HepG2 (cell line): ENCODE measurements at regions not wholly inside any gene's neighbourhood (a gene's known extent, or its start where the extent isn't known, plus 50 kb on each side); places are given as distances from the start of the nearest gene placed in this dataset.

Experiments
- ATAC-seq: fragments of 200-7000 bp; cut with Tn5 transposase; 3 replicates; pipeline ENCODE4 v1.9.1; 2020; ENCODE audit warnings: mild to moderate bottlenecking, moderate library complexity
- BruUV-seq: library from RNA; stranded (reverse); fragments of 400-500 nt; replicated peaks from 2 replicates; lab custom pipeline; 2021; lab: Mats Ljungman, UMichigan
- CTCF ChIA-PET: fragments of 300-600 bp; formaldehyde crosslinking; extraction: SDS; loops from one replicate; lab custom pipeline; 2021; ENCODE audit warnings: low total read pairs, inconsistent platforms, low intra/inter-chr PET ratio; lab: Yijun Ruan, JAX
- POLR2A ChIA-PET: fragments of 350-600 bp; sonication (Branson Sonifier 250); formaldehyde crosslinking; loops from one replicate; lab custom pipeline; 2020; ENCODE audit warnings: antibody characterized with exemption, inconsistent platforms; lab: Yijun Ruan, JAX
- DNase-seq: peaks from one replicate; pipeline ENCODE4 v3.0.0-alpha.2; 2015; ENCODE audit warnings: low spot score
- FAIRE-seq: peaks from 3 replicates; lab custom pipeline; 2011; peaks lifted over from hg19 to GRCh38; lab: Jason Lieb, UNC
- H2AFZ ChIP-seq: one replicate; pipeline ENCODE4 v1.6.1; 2011; ENCODE audit warnings: low read length, inconsistent platforms
- H3K27ac ChIP-seq: fragments of 300-600 bp; 3 replicates; pipeline ENCODE4 v1.8.0; 2011; ENCODE audit warnings: mixed run types, mild to moderate bottlenecking, mixed read lengths, low read length, inconsistent platforms; ENCODE audit not compliant: insufficient read depth; ENCODE audit errors: extremely low read length
- H3K27me3 ChIP-seq, 2 experiments: fragments of 200-600 bp in 1 of 2; 2 replicates in 1 of 2; 3 replicates in 1 of 2; pipeline versions ENCODE4 v1.6.0 to v1.8.0; 2011; ENCODE audit warnings: low read length in 2 of 2, mild to moderate bottlenecking in 2 of 2, moderate library complexity in 2 of 2, inconsistent platforms in 1 of 2; ENCODE audit not compliant: insufficient read depth in 2 of 2, control insufficient read depth in 1 of 2
- H3K36me3 ChIP-seq, 2 experiments: fragments of 200-600 bp in 1 of 2; replicated peaks in 1 of 2; 2 replicates in 1 of 2; 3 replicates in 1 of 2; pipeline versions ENCODE4 v1.5.1 to v1.8.0; 2011; ENCODE audit warnings: low read length in 2 of 2, inconsistent platforms in 1 of 2; ENCODE audit not compliant: insufficient read depth in 2 of 2, control insufficient read depth in 1 of 2
- H3K4me1 ChIP-seq: 2 replicates; pipeline ENCODE4 v1.5.1; 2012; ENCODE audit warnings: low read length, inconsistent platforms; ENCODE audit not compliant: insufficient read depth
- H3K4me2 ChIP-seq: 2 replicates; pipeline ENCODE4 v1.6.0; 2011; ENCODE audit warnings: low read depth, low read length, inconsistent platforms
- H3K4me3 ChIP-seq, 3 experiments: fragments of 200-600 bp in 1 of 3; sonication (generic), shearing (Covaris generic) in 1 of 3; replicated peaks in 1 of 3; 2 replicates each; pipeline ENCODE4 v1.5.1; 2011 to 2016; ENCODE audit warnings: low read length in 3 of 3, inconsistent platforms in 2 of 3, low read depth in 2 of 3, mild to moderate bottlenecking in 2 of 3, control low read depth in 1 of 3, mixed read lengths in 1 of 3; ENCODE audit not compliant: insufficient read depth in 1 of 3
- H3K79me2 ChIP-seq: one replicate; pipeline ENCODE4 v1.6.1; 2011; ENCODE audit warnings: low read length, inconsistent platforms; ENCODE audit not compliant: insufficient read depth
- H3K9ac ChIP-seq: 2 replicates; pipeline ENCODE4 v1.6.0; 2011; ENCODE audit warnings: mild to moderate bottlenecking, low read depth, low read length, inconsistent platforms; ENCODE audit not compliant: insufficient read depth
- H3K9me3 ChIP-seq: 2 replicates; pipeline ENCODE4 v1.5.1; 2012; ENCODE audit warnings: mild to moderate bottlenecking, low read length
- H4K20me1 ChIP-seq: 2 replicates; pipeline ENCODE4 v1.6.0; 2011; ENCODE audit warnings: inconsistent platforms, mild to moderate bottlenecking, low read length, moderate library complexity; ENCODE audit not compliant: insufficient read depth
- BORCS8-MEF2B ChIP-seq: sonication (generic); formaldehyde crosslinking; IDR thresholded peaks from 2 replicates; pipeline ENCODE4 v1.8.0; 2022; ENCODE audit warnings: mild to moderate bottlenecking, missing genetic modification reagents
- FOXP1 ChIP-seq, 2 experiments: fragments of 450-650 bp in 1 of 2; IDR thresholded peaks; 2 replicates each; pipeline ENCODE4 v1.6.1; 2017 to 2018; ENCODE audit warnings: antibody characterized with exemption in 1 of 2
- NCOA1 ChIP-seq: sonication (generic); formaldehyde crosslinking; IDR thresholded peaks from 2 replicates; pipeline ENCODE4 v1.9.0; 2021; ENCODE audit warnings: missing genetic modification reagents
- RBM39 ChIP-seq: fragments of 200-400 bp; formaldehyde crosslinking; IDR thresholded peaks from one replicate; pipeline ENCODE4 v1.6.1; 2018; ENCODE audit warnings: antibody characterized with exemption, mild to moderate bottlenecking, low read depth, low read length; ENCODE audit not compliant: poor library complexity, severe bottlenecking
- SYNCRIP ChIP-seq: fragments of 200-400 bp; formaldehyde crosslinking; IDR thresholded peaks from 2 replicates; pipeline ENCODE4 v1.6.1; 2018; ENCODE audit warnings: mild to moderate bottlenecking, low read depth, low read length; ENCODE audit not compliant: insufficient read depth
- ZIK1 ChIP-seq: sonication (generic); formaldehyde crosslinking; IDR thresholded peaks from 2 replicates; pipeline ENCODE4 v1.5.0; 2020; ENCODE audit warnings: mild to moderate bottlenecking, low read depth, missing genetic modification reagents, borderline replicate concordance
- WGBS: methylation state at CpG from one replicate; pipeline ENCODE4 v1.1.6; 2017; ENCODE audit warnings: low lambda C conversion rate; 5-methylcytosine and 5-hydroxymethylcytosine counted together
- in situ Hi-C: cut with HindIII; loops from 2 replicates; pipeline ENCODE4 v1.10.0; 2017; ENCODE audit warnings: low pct_unique_long_range_greater_than_20kb; ENCODE audit not compliant: extremely low pct_ligation_motif_present
- intact Hi-C: fragments of 100-400 bp; cut with micrococcal nuclease; formaldehyde crosslinking; loops from one replicate; pipeline ENCODE4 v1.10.0; 2022; ENCODE audit not compliant: unreplicated experiment
- TF ChIP-seq, protein P1 (sequence below): sonication (generic); formaldehyde crosslinking; IDR thresholded peaks from 2 replicates; pipeline ENCODE4 v1.4.0; 2020; ENCODE audit warnings: mild to moderate bottlenecking, missing genetic modification reagents
- TF ChIP-seq, protein P2 (sequence below): sonication (generic); formaldehyde crosslinking; IDR thresholded peaks from 2 replicates; pipeline ENCODE4 v1.4.0; 2020; ENCODE audit warnings: missing genetic modification reagents, mild to moderate bottlenecking, borderline replicate concordance
- TF ChIP-seq, protein P3 (sequence below): sonication (generic); formaldehyde crosslinking; IDR thresholded peaks from 2 replicates; pipeline ENCODE4 v1.5.0; 2020; ENCODE audit warnings: mild to moderate bottlenecking, missing genetic modification reagents, borderline replicate concordance
- TF ChIP-seq, protein P4 (sequence below): sonication (generic); formaldehyde crosslinking; IDR thresholded peaks from 2 replicates; pipeline ENCODE4 v1.4.0; 2020; ENCODE audit warnings: missing genetic modification reagents

DNA sequence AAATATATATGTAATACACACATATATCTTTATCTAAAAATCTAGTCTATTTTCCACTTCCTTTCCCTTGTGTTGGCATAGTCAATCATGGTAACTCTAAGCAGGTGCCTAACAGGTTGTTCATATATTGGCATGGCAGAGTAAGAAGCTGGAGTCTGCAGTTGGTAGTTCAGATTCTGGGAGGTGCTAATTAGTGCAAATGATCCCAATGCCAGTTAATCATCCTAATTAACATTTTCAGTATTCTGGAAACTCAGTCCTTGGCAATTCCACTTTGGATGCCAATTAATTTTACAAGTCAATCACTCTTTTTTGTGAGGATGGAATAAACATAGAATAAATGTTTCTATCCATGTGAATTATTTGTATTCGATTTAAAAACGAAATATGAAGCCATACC, 863.7 kb upstream of the SOX9 start:
- intact Hi-C loops (no loop called here), in situ Hi-C loops (no loop called here)
- no peaks in the 10 kb centered on the region for H3K79me2 ChIP-seq
- no peak overlapping the region for H3K9ac ChIP-seq
- ChIA-PET POLR2A (no interaction called here), CTCF (no interaction called here)
- 0% methylated on average over 2 of the region's 2 CpGs for WGBS
- no peaks in the 10 kb centered on the region for H3K36me3 ChIP-seq
- H3K4me3 ChIP-seq, result no peak overlapping the region
- DNase-seq (no peak), ATAC-seq (no peak), FAIRE-seq (no peak)
- no peaks in the 10 kb centered on the region for H3K4me1 ChIP-seq
- H4K20me1 ChIP-seq, result no peaks in the 10 kb centered on the region
- no peak overlapping the region for H3K4me2 ChIP-seq
- BruUV-seq, result no TSS peak
- TF ChIP-seq FOXP1 (IDR thresholded peaks at IDR 0.05) (no peak), FOXP1 (CRISPR knock-in tag; IDR thresholded peaks at IDR 0.05) (no peak), BORCS8-MEF2B (CRISPR knock-in tag) (no peak)
- TF ChIP-seq, protein P1, sequence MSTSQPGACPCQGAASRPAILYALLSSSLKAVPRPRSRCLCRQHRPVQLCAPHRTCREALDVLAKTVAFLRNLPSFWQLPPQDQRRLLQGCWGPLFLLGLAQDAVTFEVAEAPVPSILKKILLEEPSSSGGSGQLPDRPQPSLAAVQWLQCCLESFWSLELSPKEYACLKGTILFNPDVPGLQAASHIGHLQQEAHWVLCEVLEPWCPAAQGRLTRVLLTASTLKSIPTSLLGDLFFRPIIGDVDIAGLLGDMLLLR (CRISPR knock-in tag), result no peak
- no peak overlapping the region for H3K27ac ChIP-seq
- no peak overlapping the region for H2AFZ ChIP-seq
- H3K27me3 ChIP-seq, result no peaks in the 10 kb centered on the region
- H3K9me3 ChIP-seq, result peaks cover 59% of the 10 kb centered on the region; the same call in 1 of the 2 replicates

DNA sequence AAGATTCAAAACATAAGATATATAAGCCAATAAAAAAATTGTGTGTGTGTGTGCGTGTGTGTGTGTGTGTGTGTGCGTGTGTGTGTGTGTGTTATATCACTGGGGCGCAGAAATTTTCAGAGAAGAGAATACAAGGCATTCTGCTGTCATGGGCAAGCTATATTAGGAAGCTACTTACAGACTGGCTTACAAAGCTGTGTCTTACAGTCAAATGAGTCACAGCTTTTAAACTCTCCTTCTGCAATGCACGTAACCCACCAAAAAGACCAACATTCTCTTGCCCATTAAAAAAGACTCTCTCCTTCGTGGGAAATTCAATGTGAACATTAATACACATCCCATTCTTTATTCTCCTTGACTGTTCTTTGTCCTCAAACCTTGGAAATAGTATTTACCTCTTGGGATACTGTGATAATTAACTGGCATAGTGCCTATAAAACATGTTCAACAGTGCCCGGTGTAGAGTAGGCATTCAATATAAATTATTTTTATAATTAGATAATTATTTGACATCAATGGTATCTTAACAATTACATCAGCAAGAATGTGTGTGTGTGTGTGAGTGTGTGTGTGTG, 860.4 kb upstream of the SOX9 start:
- Histone ChIP-seq H4K20me1 (no peaks in the 10 kb centered on the region), H3K4me2 (no peak overlapping the region), H3K36me3 (no peaks in the 10 kb centered on the region), H2AFZ (no peak overlapping the region), H3K4me1 (no peaks in the 10 kb centered on the region), H3K27me3 (no peaks in the 10 kb centered on the region), H3K27ac (no peak overlapping the region), H3K9me3 (peaks cover 49% of the 10 kb centered on the region; the same call in 1 of the 2 replicates), H3K79me2 (no peaks in the 10 kb centered on the region), H3K9ac (no peak overlapping the region), H3K4me3 (no peak overlapping the region)
- WGBS, result 23% methylated on average over 6 of the region's 6 CpGs
- FAIRE-seq, result no peak
- DNase-seq, result no peak
- ATAC-seq, result no peak
- intact Hi-C loops (no loop called here), in situ Hi-C loops (no loop called here)
- ChIA-PET POLR2A (no interaction called here), CTCF (no interaction called here)
- BruUV-seq, result no TSS peak
- TF ChIP-seq, protein P2, sequence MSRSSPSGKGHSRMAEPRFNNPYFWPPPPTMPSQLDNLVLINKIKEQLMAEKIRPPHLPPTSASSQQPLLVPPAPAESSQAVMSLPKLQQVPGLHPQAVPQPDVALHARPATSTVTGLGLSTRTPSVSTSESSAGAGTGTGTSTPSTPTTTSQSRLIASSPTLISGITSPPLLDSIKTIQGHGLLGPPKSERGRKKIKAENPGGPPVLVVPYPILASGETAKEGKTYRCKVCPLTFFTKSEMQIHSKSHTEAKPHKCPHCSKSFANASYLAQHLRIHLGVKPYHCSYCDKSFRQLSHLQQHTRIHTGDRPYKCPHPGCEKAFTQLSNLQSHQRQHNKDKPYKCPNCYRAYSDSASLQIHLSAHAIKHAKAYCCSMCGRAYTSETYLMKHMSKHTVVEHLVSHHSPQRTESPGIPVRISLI, result no peak
- TF ChIP-seq NCOA1 (CRISPR knock-in tag) (no peak), ZIK1 (CRISPR knock-in tag) (no peak), SYNCRIP (no peak), RBM39 (no peak)
- TF ChIP-seq, protein P3, sequence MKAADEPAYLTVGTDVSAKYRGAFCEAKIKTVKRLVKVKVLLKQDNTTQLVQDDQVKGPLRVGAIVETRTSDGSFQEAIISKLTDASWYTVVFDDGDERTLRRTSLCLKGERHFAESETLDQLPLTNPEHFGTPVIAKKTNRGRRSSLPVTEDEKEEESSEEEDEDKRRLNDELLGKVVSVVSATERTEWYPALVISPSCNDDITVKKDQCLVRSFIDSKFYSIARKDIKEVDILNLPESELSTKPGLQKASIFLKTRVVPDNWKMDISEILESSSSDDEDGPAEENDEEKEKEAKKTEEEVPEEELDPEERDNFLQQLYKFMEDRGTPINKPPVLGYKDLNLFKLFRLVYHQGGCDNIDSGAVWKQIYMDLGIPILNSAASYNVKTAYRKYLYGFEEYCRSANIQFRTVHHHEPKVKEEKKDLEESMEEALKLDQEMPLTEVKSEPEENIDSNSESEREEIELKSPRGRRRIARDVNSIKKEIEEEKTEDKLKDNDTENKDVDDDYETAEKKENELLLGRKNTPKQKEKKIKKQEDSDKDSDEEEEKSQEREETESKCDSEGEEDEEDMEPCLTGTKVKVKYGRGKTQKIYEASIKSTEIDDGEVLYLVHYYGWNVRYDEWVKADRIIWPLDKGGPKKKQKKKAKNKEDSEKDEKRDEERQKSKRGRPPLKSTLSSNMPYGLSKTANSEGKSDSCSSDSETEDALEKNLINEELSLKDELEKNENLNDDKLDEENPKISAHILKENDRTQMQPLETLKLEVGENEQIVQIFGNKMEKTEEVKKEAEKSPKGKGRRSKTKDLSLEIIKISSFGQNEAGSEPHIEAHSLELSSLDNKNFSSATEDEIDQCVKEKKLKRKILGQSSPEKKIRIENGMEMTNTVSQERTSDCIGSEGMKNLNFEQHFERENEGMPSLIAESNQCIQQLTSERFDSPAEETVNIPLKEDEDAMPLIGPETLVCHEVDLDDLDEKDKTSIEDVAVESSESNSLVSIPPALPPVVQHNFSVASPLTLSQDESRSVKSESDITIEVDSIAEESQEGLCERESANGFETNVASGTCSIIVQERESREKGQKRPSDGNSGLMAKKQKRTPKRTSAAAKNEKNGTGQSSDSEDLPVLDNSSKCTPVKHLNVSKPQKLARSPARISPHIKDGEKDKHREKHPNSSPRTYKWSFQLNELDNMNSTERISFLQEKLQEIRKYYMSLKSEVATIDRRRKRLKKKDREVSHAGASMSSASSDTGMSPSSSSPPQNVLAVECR (CRISPR knock-in tag), result no peak
- TF ChIP-seq, protein P4, sequence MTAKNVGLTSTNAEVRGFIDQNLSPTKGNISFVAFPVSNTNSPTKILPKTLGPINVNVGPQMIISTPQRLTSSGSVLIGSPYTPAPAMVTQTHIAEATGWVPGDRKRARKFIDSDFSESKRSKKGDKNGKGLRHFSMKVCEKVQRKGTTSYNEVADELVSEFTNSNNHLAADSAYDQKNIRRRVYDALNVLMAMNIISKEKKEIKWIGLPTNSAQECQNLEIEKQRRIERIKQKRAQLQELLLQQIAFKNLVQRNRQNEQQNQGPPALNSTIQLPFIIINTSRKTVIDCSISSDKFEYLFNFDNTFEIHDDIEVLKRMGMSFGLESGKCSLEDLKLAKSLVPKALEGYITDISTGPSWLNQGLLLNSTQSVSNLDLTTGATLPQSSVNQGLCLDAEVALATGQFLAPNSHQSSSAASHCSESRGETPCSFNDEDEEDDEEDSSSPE (CRISPR knock-in tag), result no peak
